Lower leg skin (tissue), 4 donors: ENCODE measurements at regions not wholly inside any gene's neighbourhood (a gene's known extent, or its start where the extent isn't known, plus 50 kb on each side); places are given as distances from the start of the nearest gene placed in this dataset.

Source experiments
- DNase-seq, 2 donors: peaks; one replicate each; pipeline ENCODE4 v3.0.0-alpha.2; 2019; ENCODE audit warnings: low spot score in 2 of 2
- H3K4me3 ChIP-seq: fragments of 200-600 bp; sonication (generic); 2 replicates; pipeline ENCODE4 v1.5.1; 2017; ENCODE audit warnings: mild to moderate bottlenecking, low read depth; ENCODE audit not compliant: poor library complexity, severe bottlenecking
- POLR2A ChIP-seq, 2 donors: fragments of 450-650 bp; IDR thresholded peaks; one replicate each; pipeline ENCODE4 v1.6.1; 2016 to 2017; ENCODE audit warnings: antibody characterized with exemption in 2 of 2, mild to moderate bottlenecking in 1 of 2, moderate library complexity in 1 of 2
- WGBS, 2 donors: methylation state at CpG; one replicate each; pipeline ENCODE4 v1.1.5; 2018; 5-methylcytosine and 5-hydroxymethylcytosine counted together
- intact Hi-C: fragments of 100-400 bp; cut with DNase I; formaldehyde crosslinking; loops from one replicate; pipeline ENCODE4 v1.15.0; 2023; ENCODE audit warnings: low total_unique reads
- TF ChIP-seq, protein P1 (sequence below), 3 donors: fragments of 450-650 bp; IDR thresholded peaks; one replicate each; pipeline ENCODE4 v1.5.1; 2016; ENCODE audit warnings: antibody characterized with exemption in 3 of 3, mild to moderate bottlenecking in 3 of 3, moderate library complexity in 2 of 3

DNA sequence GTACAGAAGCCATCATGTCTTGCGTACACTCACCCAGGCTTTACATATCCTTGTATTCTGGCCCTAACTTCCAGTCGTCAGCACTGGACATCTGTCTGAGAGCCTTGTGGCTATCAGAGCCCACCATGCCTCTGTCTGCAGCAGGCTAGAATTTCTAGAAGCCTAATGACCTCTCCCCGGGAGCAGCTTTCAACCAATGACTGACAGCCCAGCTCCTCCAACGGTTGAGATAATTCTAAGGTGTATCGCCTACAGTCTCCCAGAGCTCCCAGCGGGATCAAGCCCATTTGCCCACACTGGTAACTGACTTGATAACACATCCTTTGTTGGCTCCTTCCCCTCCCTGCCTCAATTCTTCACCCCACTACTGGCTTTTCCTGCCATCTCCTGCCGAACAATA lies 562.8 kb downstream of the BCOR start:
- TF ChIP-seq, protein P1, sequence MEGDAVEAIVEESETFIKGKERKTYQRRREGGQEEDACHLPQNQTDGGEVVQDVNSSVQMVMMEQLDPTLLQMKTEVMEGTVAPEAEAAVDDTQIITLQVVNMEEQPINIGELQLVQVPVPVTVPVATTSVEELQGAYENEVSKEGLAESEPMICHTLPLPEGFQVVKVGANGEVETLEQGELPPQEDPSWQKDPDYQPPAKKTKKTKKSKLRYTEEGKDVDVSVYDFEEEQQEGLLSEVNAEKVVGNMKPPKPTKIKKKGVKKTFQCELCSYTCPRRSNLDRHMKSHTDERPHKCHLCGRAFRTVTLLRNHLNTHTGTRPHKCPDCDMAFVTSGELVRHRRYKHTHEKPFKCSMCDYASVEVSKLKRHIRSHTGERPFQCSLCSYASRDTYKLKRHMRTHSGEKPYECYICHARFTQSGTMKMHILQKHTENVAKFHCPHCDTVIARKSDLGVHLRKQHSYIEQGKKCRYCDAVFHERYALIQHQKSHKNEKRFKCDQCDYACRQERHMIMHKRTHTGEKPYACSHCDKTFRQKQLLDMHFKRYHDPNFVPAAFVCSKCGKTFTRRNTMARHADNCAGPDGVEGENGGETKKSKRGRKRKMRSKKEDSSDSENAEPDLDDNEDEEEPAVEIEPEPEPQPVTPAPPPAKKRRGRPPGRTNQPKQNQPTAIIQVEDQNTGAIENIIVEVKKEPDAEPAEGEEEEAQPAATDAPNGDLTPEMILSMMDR (IDR thresholded peaks at IDR 0.05), result no peak
- no peak for TF ChIP-seq POLR2A (IDR thresholded peaks at IDR 0.05)
- WGBS, 2 donors, result 87 to 93% methylated on average over 7 of the region's 7 CpGs
- peak in 1 of 2 donors; percentile 39 for DNase-seq
- intact Hi-C loops, result no loop called here
- H3K4me3 ChIP-seq, result no peak overlapping the region

DNA sequence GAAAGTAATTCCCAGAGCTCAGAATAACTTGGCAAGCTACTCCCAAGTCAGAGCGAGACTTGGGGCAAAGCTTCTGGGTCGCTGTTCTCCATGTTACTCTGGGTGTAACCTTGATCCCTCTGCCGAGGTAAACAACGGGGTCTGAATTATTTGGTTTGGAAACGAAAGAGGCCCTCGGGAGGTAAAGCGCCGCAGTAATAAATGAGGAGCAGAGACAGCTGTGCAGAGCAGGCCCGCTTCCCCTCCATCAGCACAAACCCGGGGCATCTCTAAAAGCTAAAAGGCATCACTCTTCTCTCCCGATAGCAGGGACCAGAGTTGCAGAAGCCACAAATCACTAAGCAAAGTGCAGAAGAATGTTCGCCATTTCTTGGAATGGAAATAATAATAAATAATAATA lies 561.5 kb downstream of the BCOR start:
- TF ChIP-seq, protein P1 (IDR thresholded peaks at IDR 0.05), result no peak
- intact Hi-C loops, result no loop called here
- DNase-seq, result peak in 1 of 2 donors; percentile 21
- no peak overlapping the region for H3K4me3 ChIP-seq
- WGBS, 2 donors, result 68 to 80% methylated on average over 12 of the region's 12 CpGs

DNA sequence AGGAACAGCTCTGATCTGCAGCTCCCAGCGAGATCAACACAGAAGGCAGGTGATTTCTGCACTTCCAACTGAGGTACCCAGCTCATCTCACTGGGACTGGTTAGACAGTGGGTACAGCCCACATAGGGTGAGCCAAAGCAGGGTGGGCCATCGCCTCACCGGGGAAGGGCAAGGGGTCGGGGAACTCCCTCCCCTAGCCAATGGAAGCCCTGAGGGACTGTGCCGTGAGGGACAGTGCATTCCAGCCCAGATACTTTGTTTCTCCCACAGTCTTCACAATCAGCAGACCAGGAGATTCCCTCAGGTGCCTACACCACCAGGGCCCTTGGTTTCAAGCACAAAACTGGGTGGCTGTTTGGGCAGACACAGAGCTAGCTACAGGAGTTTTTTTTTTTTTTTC lies 555.9 kb downstream of the BCOR start:
- 64 to 86% methylated on average over 5 of the region's 5 CpGs for WGBS, 2 donors
- DNase-seq, result peak in 1 of 2 donors; percentile 62
- intact Hi-C loops, result no loop called here
- no peak for TF ChIP-seq POLR2A (IDR thresholded peaks at IDR 0.05)
- TF ChIP-seq, protein P1 (IDR thresholded peaks at IDR 0.05), result no peak
- H3K4me3 ChIP-seq, result no peak overlapping the region

DNA sequence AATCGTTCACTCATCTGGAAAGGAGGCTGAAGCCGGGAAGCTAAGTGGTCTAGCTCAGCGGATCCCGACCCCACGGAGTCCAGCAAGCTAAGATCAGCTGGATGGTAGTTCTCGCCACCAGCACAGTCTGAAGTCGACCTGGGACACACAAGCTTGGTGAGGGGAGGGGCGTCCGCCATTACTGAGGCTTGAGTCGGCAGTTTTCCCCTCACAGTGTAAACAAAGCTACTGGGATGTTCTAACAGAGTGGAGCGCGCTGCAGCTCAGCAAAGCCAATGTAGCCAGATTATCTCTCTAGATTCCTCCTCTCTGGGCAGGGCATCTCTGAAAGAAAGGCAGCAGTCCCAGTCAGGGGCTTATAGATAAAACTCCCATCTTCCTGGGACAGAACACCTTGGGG lies 555.4 kb downstream of the BCOR start:
- intact Hi-C loops, result no loop called here
- TF ChIP-seq, protein P1 (IDR thresholded peaks at IDR 0.05), result no peak
- H3K4me3 ChIP-seq, result no peak overlapping the region
- WGBS, 2 donors, result 83 to 95% methylated on average over 12 of the region's 12 CpGs
- peak in 1 of 2 donors; percentile 40 for DNase-seq

DNA sequence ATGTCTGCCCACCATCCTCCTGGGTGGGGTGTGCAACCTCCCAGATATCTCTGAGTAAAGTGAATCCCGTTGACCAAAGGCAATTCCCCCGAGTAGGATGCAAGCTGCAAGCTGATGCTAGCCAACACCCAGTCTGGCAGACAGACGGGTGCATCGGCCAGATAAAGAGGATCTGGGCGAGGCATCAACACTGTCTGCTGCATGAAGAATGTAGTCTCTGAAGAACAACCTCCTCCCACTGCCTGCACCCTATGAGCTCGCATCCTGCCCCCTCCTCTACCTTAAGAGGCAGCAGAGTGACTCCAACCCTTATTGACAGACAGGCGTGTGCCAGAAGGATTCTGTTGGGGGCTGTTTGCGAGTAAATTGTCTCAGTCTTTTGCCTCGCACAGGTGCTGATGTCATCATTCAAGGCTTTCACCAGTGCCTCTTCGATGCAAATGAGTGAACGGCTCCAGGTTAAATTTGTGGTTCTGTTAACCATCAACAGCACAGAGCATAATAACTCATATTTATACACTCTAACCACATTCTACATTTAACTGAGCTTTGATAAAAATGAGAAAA lies 546.9 kb downstream of the BCOR start:
- TF ChIP-seq, protein P1 (IDR thresholded peaks at IDR 0.05), result no peak
- TF ChIP-seq POLR2A (IDR thresholded peaks at IDR 0.05), result no peak

DNA sequence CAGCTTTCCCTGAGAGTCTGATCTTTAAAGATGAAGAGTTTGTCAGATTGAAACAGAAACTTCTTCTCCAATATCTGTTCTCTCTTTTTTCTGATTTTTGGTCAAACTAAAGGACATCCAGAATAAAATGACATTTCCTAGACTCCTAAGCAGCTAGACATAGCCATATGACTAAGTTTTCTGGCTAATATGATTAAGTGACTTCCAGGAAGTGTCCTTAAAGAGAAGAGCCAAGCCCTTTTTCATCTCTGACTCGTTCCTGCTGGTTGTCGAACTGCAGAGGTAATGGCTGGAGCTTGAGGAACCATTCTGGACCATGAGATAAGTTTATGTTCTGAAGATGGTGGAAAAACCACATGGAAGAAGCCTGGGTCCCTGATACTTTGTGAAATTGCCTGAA lies 546.0 kb downstream of the BCOR start:
- intact Hi-C loops, result no loop called here
- TF ChIP-seq POLR2A (IDR thresholded peaks at IDR 0.05), result no peak
- TF ChIP-seq, protein P1 (IDR thresholded peaks at IDR 0.05), result no peak
- 25 to 45% methylated on average over 2 of the region's 2 CpGs for WGBS, 2 donors
- DNase-seq, result peak in 1 of 2 donors; percentile 26
- no peak overlapping the region for H3K4me3 ChIP-seq

More for the DNA sequence above, 546.9 kb downstream of the BCOR start:
- 19 to 55% methylated on average over 11 of the region's 11 CpGs for WGBS, 2 donors
- H3K4me3 ChIP-seq, result no peak overlapping the region
- intact Hi-C loops, result no loop called here
- DNase-seq, result peak in 1 of 2 donors; percentile 71
